Heart left ventricle (tissue), 16 donors: ENCODE measurements at regions not wholly inside any gene's neighbourhood (a gene's known extent, or its start where the extent isn't known, plus 50 kb on each side); places are given as distances from the start of the nearest gene placed in this dataset.

ENCODE experiments used
- ATAC-seq, 4 donors: fragments of 200-7000 bp; cut with Tn5 transposase; one replicate each; pipeline ENCODE4 v1.9.1; 2020 to 2022; ENCODE audit warnings: moderate library complexity in 4 of 4, mild to moderate bottlenecking in 3 of 4, moderate number of reproducible peaks in 1 of 4
- DNase-seq, 5 donors: peaks; one replicate each; pipeline ENCODE4 v3.0.0-alpha.2; 2020
- H3K27ac ChIP-seq, 12 donors: fragments of 200-600 bp; sonication (generic) in 4 of 12; one replicate each; pipeline versions ENCODE4 v1.5.0 to v1.8.0; 2016 to 2022; ENCODE audit warnings: mild to moderate bottlenecking in 2 of 12
- H3K27me3 ChIP-seq, 9 donors: fragments of 200-600 bp; sonication (generic) in 2 of 9; one replicate each; pipeline versions ENCODE4 v1.5.1 to v1.8.0; 2016 to 2022; ENCODE audit warnings: mild to moderate bottlenecking in 3 of 9
- H3K36me3 ChIP-seq, 9 donors: fragments of 200-600 bp; sonication (generic) in 2 of 9; one replicate each; pipeline versions ENCODE4 v1.5.0 to v1.8.0; 2018 to 2022; ENCODE audit warnings: mild to moderate bottlenecking in 2 of 9
- H3K4me1 ChIP-seq, 12 donors: fragments of 200-600 bp; sonication (generic) in 4 of 12; one replicate each; pipeline versions ENCODE4 v1.5.0 to v1.8.0; 2016 to 2022; ENCODE audit warnings: mild to moderate bottlenecking in 3 of 12
- H3K4me3 ChIP-seq, 12 donors: fragments of 200-600 bp; sonication (generic) in 4 of 12; one replicate each; pipeline versions ENCODE4 v1.5.0 to v1.8.0; 2017 to 2022; ENCODE audit warnings: mild to moderate bottlenecking in 9 of 12, moderate library complexity in 4 of 12
- H3K9me3 ChIP-seq, 12 donors: fragments of 200-600 bp; sonication (generic) in 4 of 12; one replicate each; pipeline versions ENCODE4 v1.5.0 to v1.8.0; 2016 to 2022; ENCODE audit warnings: mild to moderate bottlenecking in 1 of 12
- CTCF ChIP-seq, 12 donors: fragments of 200-600 bp; sonication (generic) in 4 of 12; IDR thresholded peaks; one replicate each; pipeline versions ENCODE4 v1.5.0 to v1.8.0; 2018 to 2022; ENCODE audit warnings: antibody characterized with exemption in 12 of 12, mild to moderate bottlenecking in 5 of 12
- POLR2A ChIP-seq, 2 donors: fragments of 450-650 bp; IDR thresholded peaks; one replicate each; pipeline ENCODE4 v1.6.1; 2017; ENCODE audit warnings: antibody characterized with exemption in 2 of 2, mild to moderate bottlenecking in 2 of 2, moderate library complexity in 2 of 2
- WGBS, 4 donors: extraction: QIAGEN DNeasy Blood & Tissue Kit in 2 of 4; methylation state at CpG; one replicate each; pipeline versions ENCODE4 v1.1.5 to v1.1.7; 2013 to 2018; 5-methylcytosine and 5-hydroxymethylcytosine counted together
- intact Hi-C, 10 donors: fragments of 100-400 bp; cut with DNase I; formaldehyde crosslinking; loops; one replicate each; pipeline versions ENCODE4 v1.11.1 to v1.14.2; 2022
- donor health status: ischemic (EF 13 %, LVEDD 7.1; RV severe dilation, severe dysfunction).
- donor health status: healthy with polysubstance abuse.
- donor health status: DM: no; HTN: yes; CAD: no.
- donor health status: DM: no; HTN: no; CAD: no.
- donor health status: ischemic (EF 25% LVEDD 6.9; RV normal size, moderate dysfunction).
- donor health status: ischemic (EF 25% LVEDD 5.7; RV mildly dilated, moderate dysfunction).
- donor health status: healthy.
- donor health status: DM: yes; HTN: yes; CAD: no.
- donor health status: ischemic (EF 35%, LVEDD 5.7; RV mildly dilated, moderate dysfunction).
- donor health status: nonischemic (EF 11% LVEDD 7.7; RV severe dilation, severe dysfunction).
- donor health status: DM: yes; HTN: yes; CAD: no.
- donor health status: PGD.
- donor health status: ischemic (EF 29% LVEDD 5.4; RV normal size, mild dysfunction).
- donor health status: nonischemic (EF 23%, LVEDD 6.1; RV moderate dilation, normal function).

GRCh38 chr4:44872246-44872645 is 145.9 kb upstream of the GNPDA2 start:
- TF ChIP-seq CTCF (IDR thresholded peaks at IDR 0.05) (no peak), POLR2A (IDR thresholded peaks at IDR 0.05) (no peak)
- intact Hi-C loops = no loop called here

GRCh38 chr4:44871133-44871532 is 144.8 kb upstream of the GNPDA2 start:
- Histone ChIP-seq H3K4me3 (no peak overlapping the region), H3K9me3 (no peaks in the 10 kb centered on the region), H3K27me3 (no peaks in the 10 kb centered on the region), H3K36me3 (no peaks in the 10 kb centered on the region), H3K27ac (no peak overlapping the region), H3K4me1 (peaks cover 0 to 4% (median 0%) of the 10 kb centered on the region in 12 donors)
- no peak for DNase-seq
- TF ChIP-seq POLR2A (IDR thresholded peaks at IDR 0.05) = no peak
- no peak for TF ChIP-seq CTCF (IDR thresholded peaks at IDR 0.05)
- WGBS, 4 donors = 50 to 69% (median 58%) methylated on average over 4 of the region's 4 CpGs
- no peak for ATAC-seq
- intact Hi-C loops = no loop called here

More at GRCh38 chr4:44872246-44872645, 145.9 kb upstream of the GNPDA2 start:
- H3K36me3 ChIP-seq = no peaks in the 10 kb centered on the region
- DNase-seq (no peak), ATAC-seq (no peak)
- H3K9me3 ChIP-seq = no peaks in the 10 kb centered on the region
- no peaks in the 10 kb centered on the region for H3K27me3 ChIP-seq
- no peak overlapping the region for H3K27ac ChIP-seq
- no peak overlapping the region for H3K4me3 ChIP-seq
- peaks cover 0 to 4% (median 0%) of the 10 kb centered on the region in 12 donors for H3K4me1 ChIP-seq

- Histone ChIP-seq H3K27me3 (no peaks in the 10 kb centered on the region), H3K4me3 (no peak overlapping the region), H3K36me3 (no peaks in the 10 kb centered on the region), H3K27ac (no peak overlapping the region), H3K9me3 (no peaks in the 10 kb centered on the region), H3K4me1 (peaks cover 0 to 4% (median 0%) of the 10 kb centered on the region in 12 donors)
- ATAC-seq (peak in 3 of 4 donors; percentile 10 to 38 (median 16)), DNase-seq (peak in 1 of 5 donors; percentile 37)
- WGBS, 4 donors = 54 to 100% (median 81%) methylated on average over 1 to 2 of the region's 2 CpGs
- TF ChIP-seq POLR2A (IDR thresholded peaks at IDR 0.05) (no peak), CTCF (IDR thresholded peaks at IDR 0.05) (no peak)
- intact Hi-C loops = no loop called here
These were observed 143.6 kb upstream of the GNPDA2 start for GRCh38 chr4:44869985-44870384.

- WGBS, 4 donors = 77 to 93% (median 88%) methylated on average over 1 to 2 of the region's 2 CpGs
- Histone ChIP-seq H3K4me1 (peaks cover 0 to 4% (median 0%) of the 10 kb centered on the region in 12 donors), H3K27me3 (no peaks in the 10 kb centered on the region), H3K4me3 (no peak overlapping the region), H3K27ac (no peak overlapping the region), H3K36me3 (no peaks in the 10 kb centered on the region), H3K9me3 (no peaks in the 10 kb centered on the region)
- ATAC-seq = peak in 1 of 4 donors; percentile 69
- TF ChIP-seq POLR2A (IDR thresholded peaks at IDR 0.05) (no peak), CTCF (IDR thresholded peaks at IDR 0.05) (no peak)
- DNase-seq = no peak
- intact Hi-C loops = no loop called here
These were observed 143.0 kb upstream of the GNPDA2 start for GRCh38 chr4:44869222-44869882.
